NB4 (cell line): ENCODE measurements at regions not wholly inside any gene's neighbourhood (a gene's known extent, or its start where the extent isn't known, plus 50 kb on each side); places are given as distances from the start of the nearest gene placed in this dataset.

ENCODE experiments used
- CTCF ChIP-seq: IDR thresholded peaks from one replicate; pipeline ENCODE4 v1.5.1; 2012; ENCODE audit warnings: low read depth, low read length
- POLR2A ChIP-seq: IDR thresholded peaks from 2 replicates; pipeline ENCODE4 v1.6.1; 2011; ENCODE audit warnings: mild to moderate bottlenecking; ENCODE audit not compliant: insufficient read length; ENCODE audit errors: extremely low read depth

GRCh38 chr4:34108391-34108790, 2135.9 kb downstream of the ARAP2 start:
- no peak for TF ChIP-seq CTCF
- no peak for TF ChIP-seq POLR2A
